ENCODE measurements at regions not wholly inside any gene's neighbourhood (a gene's known extent, or its start where the extent isn't known, plus 50 kb on each side); places are given as distances from the start of the nearest gene placed in this dataset.

DNA sequence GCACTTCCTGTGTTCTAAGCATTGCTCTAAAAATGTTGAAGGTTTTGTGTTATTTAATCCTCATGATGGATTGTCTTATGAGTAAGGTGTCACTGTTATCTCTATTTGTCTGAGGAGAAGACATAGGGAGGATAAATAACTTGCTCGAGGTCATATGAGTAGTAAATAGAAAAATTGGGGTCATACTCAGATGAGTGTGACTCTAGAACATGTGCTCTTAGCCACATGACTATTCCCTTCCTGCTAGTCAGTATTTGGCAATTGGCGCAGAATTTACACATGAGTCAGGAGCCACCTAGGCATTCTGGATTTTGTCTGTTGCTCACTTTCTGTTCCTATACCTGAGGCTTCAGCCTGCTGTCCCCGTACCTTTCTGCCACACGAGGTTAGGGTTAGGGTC is 234.6 kb upstream of the CD180 start:
- Histone ChIP-seq H3K36me3 (no peaks in the 10 kb centered on the region), H3K9me3 (no peaks in the 10 kb centered on the region), H3K4me1 (no peaks in the 10 kb centered on the region), H3K27me3 (no peaks in the 10 kb centered on the region), H3K4me3 (no peak overlapping the region), H3K27ac (no peak overlapping the region)
- DNase-seq: peak in 1 of 2 donors; percentile 44
- TF ChIP-seq CTCF (IDR thresholded peaks at IDR 0.05) (no peak), POLR2A (IDR thresholded peaks at IDR 0.05) (no peak)
- intact Hi-C loops (cut with DNase I; ENCODE audit: low total_unique reads): no loop called here

DNA sequence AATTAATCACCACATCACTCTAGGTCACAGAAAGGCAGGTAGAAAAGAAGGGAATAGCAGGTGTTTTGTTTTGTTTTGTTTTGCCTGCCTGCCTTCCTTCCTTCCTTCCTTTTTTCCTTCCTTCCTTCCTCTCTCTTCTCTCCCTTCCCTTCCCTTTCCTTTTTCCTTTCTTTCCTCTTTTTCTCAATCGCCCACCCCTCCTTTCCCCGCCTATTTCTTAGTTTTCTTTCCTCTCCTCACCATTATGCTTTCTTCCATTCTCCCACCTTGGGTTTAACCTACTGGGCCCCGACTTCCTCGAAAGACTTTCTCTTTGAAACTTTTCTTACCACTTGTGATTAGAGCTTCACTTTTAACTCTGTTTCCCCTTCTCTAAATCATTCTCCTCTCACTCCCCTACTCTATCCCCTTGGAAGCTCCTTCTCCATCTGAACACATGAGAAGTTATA is 231.3 kb upstream of the CD180 start:
- TF ChIP-seq POLR2A (IDR thresholded peaks at IDR 0.05) (no peak), CTCF (IDR thresholded peaks at IDR 0.05) (no peak)

DNA sequence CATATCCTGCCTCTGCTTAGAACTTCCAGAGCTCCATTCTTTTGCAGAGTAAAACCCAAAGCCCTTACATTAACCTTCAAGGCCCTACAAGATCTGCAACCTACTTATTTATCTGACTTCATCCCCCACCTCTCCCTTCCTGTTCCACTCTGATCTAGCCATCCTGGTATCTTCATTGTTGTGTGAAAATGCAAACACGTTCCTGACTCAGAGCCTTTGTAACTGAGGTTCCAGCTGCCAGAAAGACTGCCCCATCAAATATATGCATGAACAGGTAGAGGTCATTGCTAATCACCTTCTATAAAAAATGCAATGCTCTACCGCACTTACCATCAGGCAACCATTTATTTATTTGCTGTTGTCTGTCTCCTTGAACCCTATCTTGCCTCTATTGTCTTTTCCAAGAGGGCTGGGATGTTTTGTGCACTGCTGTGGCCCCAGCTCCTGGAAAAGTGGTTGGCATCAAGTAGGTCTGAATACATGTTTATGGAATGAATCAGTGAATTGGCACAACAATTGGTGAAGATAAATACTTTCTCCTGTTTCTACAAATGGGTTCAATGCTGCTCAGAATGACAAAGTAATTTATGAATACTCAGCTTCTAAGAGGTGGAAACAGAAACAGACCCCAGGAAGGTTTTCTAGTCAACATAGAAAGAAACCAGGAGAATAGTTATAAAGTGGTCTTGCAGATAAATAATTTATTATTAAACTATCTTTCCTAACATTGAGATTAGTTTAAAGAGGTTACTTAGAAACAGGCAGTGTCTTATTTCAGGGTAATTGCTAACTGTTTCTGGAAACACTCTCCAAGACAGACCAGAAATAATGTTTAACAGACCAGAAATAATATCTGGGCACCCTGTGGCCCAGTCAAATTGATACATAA is 230.6 kb upstream of the CD180 start:
- Histone ChIP-seq H3K27ac (no peak overlapping the region), H3K36me3 (no peaks in the 10 kb centered on the region), H3K9me3 (no peaks in the 10 kb centered on the region), H3K4me1 (no peaks in the 10 kb centered on the region), H3K4me3 (no peak overlapping the region), H3K27me3 (no peaks in the 10 kb centered on the region)
- intact Hi-C loops (cut with DNase I; ENCODE audit: low total_unique reads): no loop called here
- DNase-seq: no peak
- TF ChIP-seq CTCF (IDR thresholded peaks at IDR 0.05) (no peak), POLR2A (IDR thresholded peaks at IDR 0.05) (no peak)

More for the DNA sequence above, 231.3 kb upstream of the CD180 start:
- Histone ChIP-seq H3K4me1 (no peaks in the 10 kb centered on the region), H3K27me3 (no peaks in the 10 kb centered on the region), H3K36me3 (no peaks in the 10 kb centered on the region), H3K9me3 (no peaks in the 10 kb centered on the region), H3K27ac (no peak overlapping the region), H3K4me3 (no peak overlapping the region)
- DNase-seq: no peak
- intact Hi-C loops (cut with DNase I; ENCODE audit: low total_unique reads): no loop called here

DNA sequence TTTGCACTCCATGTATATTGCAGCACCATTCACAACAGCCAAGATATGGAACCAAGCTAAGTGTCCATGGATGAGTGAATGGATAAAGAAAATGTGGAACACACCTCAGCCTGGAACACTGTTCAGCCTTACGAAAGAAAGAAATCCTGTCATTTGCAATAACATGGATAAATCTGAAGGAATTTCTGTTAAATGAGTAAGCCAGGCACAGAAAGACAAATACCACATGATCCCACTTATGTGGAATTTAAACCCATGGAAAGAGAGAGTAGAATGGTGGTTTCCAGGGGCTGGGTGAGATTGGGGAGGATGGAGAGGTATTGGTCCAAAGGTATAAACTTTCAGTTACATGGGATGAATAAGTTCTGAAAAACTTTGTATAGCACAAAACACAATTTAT is 228.9 kb upstream of the CD180 start:
- DNase-seq: no peak
- intact Hi-C loops (cut with DNase I; ENCODE audit: low total_unique reads): no loop called here
- no peaks in the 10 kb centered on the region for H3K36me3 ChIP-seq
- no peak overlapping the region for H3K4me3 ChIP-seq
- H3K27me3 ChIP-seq: no peaks in the 10 kb centered on the region
- H3K27ac ChIP-seq: no peak overlapping the region
- no peak for TF ChIP-seq POLR2A (IDR thresholded peaks at IDR 0.05)
- TF ChIP-seq CTCF (IDR thresholded peaks at IDR 0.05): no peak
- no peaks in the 10 kb centered on the region for H3K4me1 ChIP-seq
- H3K9me3 ChIP-seq: no peaks in the 10 kb centered on the region

DNA sequence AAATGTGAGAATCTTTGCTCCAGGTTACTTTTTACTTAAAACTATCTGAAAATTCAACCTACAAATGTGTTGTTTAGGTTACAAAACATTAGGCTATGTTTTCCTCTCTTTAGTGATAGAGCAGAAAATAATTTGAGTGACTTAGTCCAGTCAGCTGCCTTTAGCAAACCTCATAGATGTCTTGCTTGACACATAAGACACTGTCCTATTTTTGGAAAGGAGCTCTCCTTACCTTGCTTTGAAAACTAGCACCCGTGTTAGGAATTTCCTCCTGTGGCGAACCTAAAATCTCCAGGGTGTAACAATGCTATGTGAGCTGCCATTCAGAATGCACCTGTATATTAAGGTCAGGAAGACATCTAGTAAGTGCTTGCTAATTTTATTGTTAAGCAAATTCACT is 221.2 kb upstream of the CD180 start:
- H3K9me3 ChIP-seq: no peaks in the 10 kb centered on the region
- no peaks in the 10 kb centered on the region for H3K36me3 ChIP-seq
- intact Hi-C loops (cut with DNase I; ENCODE audit: low total_unique reads): no loop called here
- H3K4me1 ChIP-seq: no peaks in the 10 kb centered on the region
- no peak for DNase-seq
- TF ChIP-seq CTCF (IDR thresholded peaks at IDR 0.05): no peak
- no peak for TF ChIP-seq POLR2A (IDR thresholded peaks at IDR 0.05)
- H3K27me3 ChIP-seq: no peaks in the 10 kb centered on the region
- no peak overlapping the region for H3K4me3 ChIP-seq
- H3K27ac ChIP-seq: no peak overlapping the region

Data from uterus (tissue), 3 donors.